Fibroblast of villous mesenchyme (primary cell): ENCODE measurements at regions not wholly inside any gene's neighbourhood (a gene's known extent, or its start where the extent isn't known, plus 50 kb on each side); places are given as distances from the start of the nearest gene placed in this dataset.
"Not testable (repeated sequence)": the region's sequence is repeated elsewhere in the genome, so short reads cannot be mapped to it uniquely, and the experiment has no call there.

Source experiments
- DNase-seq: peaks from one replicate; pipeline ENCODE4 v3.0.0-alpha.2; 2010; ENCODE audit warnings: low read depth
- H3K4me3 ChIP-seq: 2 replicates; pipeline ENCODE4 v1.5.1; 2011; ENCODE audit warnings: low read depth, mild to moderate bottlenecking, low read length
- TF ChIP-seq, protein P1 (sequence below): IDR thresholded peaks from 2 replicates; pipeline ENCODE4 v1.5.1; 2012; ENCODE audit warnings: low read depth, mild to moderate bottlenecking, low read length; ENCODE audit not compliant: insufficient read depth

DNA sequence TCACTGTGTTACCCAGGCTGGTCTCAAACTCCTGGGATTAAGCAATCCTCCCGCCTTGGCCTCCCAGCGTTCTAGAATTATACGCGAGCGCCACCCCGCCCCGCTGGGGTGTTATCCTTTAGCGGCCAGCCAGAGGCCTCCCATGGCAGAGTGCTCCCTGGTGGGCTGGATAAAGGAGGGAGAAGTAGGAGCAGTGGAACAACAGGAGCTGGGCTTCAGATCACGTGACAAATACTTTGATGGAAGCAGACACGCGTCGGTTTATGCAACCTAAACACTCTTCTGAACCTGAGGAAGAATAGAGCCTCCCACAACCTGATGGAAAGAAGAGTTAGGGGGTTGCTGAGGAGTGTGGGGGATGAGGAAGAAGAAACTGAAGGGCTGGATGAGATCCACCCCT is 2114.0 kb downstream of the TP53TG3F start:
- TF ChIP-seq, protein P1, sequence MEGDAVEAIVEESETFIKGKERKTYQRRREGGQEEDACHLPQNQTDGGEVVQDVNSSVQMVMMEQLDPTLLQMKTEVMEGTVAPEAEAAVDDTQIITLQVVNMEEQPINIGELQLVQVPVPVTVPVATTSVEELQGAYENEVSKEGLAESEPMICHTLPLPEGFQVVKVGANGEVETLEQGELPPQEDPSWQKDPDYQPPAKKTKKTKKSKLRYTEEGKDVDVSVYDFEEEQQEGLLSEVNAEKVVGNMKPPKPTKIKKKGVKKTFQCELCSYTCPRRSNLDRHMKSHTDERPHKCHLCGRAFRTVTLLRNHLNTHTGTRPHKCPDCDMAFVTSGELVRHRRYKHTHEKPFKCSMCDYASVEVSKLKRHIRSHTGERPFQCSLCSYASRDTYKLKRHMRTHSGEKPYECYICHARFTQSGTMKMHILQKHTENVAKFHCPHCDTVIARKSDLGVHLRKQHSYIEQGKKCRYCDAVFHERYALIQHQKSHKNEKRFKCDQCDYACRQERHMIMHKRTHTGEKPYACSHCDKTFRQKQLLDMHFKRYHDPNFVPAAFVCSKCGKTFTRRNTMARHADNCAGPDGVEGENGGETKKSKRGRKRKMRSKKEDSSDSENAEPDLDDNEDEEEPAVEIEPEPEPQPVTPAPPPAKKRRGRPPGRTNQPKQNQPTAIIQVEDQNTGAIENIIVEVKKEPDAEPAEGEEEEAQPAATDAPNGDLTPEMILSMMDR = no peak
- DNase-seq = no peak
- H3K4me3 ChIP-seq = no peak overlapping the region

DNA sequence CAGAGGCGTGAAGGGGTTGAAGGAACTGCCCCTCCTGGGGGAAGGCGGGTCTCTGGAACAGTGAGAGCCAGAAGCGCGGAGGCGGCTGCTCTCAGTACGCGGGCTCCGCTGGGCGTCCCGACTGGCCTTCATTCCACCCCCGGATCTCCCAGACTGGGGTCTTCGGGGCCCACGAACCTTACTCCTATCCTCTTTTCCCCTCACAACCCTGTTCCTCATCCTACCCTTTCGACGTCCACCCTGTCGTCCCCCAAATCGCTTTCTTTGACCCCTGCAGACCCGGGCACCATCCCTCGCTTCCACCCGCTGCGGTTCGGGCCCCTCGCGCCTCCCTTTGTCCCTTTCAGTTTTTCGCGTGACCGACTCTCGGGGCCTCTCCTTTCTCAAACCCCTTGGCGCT is 2114.6 kb downstream of the TP53TG3F start:
- TF ChIP-seq, protein P1 = no peak
- no peak overlapping the region for H3K4me3 ChIP-seq
- DNase-seq = no peak

DNA sequence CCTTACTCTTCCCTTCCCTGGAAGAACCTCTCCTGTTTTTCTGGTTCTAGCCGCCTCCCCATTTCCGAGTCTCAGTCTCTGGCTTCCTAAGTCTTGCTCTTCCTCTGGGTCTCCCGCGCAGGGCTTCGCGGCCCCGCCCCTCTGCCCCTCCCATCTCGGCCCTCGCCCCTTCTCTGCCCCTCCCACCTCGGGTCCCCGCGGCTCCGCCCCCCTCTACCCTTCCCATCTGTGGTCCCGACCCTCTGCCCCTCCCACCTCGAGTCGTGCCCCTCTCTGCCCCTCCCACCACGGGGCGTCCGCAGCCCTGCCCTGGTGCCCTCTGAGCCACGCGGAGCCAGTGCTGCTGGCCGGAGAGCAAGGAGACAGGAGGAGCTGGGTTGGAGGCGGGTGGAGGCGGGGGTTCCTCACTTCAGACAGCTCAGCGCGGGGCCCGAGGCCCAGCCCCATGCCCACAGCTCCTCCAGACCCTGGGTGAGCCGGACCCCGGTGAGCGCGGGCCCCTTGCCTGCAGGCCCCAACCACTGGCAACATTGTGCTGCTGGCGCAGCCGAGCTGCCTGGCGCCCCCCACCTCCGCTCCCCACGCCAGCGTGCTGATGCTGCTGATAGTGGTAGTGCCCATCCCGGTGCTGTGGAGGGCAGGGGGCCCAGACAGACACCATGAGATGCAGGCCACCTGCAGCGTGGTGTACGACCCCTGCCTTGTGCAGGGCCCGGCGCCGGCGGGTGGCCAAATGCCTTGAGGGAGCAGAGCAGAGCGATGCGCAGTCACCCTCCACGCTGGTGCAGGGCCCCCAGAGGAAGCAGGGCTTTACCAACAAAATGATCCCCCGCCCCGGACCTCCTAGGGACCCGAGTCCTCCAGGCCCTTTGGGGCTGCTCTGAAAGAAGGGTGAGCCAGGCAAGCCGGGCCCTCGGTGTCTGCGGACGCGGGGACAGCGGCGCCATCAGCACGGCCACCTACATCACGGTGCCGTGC is 2115.3 kb downstream of the TP53TG3F start:
- H3K4me3 ChIP-seq = no peak overlapping the region
- DNase-seq = no peak
- TF ChIP-seq, protein P1 = no peak

DNA sequence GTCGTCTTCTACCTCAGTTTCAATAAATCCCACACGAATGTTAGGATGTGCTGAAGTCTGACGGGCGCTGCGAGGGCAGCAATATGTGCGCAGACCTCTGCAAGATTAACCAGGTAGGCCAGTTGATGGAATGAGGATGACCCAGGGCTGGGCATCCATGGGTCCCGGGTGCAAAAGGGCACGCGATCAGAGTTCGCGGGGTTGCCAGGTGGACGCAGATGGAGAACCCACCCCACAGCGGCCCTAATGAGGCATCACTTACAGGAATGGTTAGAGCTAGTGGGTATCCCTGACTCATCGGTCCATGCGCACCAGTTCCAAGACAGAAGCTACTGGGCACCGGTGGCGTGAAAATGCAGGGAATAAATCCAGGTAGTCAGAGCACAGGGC is 2116.0 kb downstream of the TP53TG3F start:
- no peak overlapping the region for H3K4me3 ChIP-seq
- TF ChIP-seq, protein P1 = no peak
- no peak for DNase-seq

DNA sequence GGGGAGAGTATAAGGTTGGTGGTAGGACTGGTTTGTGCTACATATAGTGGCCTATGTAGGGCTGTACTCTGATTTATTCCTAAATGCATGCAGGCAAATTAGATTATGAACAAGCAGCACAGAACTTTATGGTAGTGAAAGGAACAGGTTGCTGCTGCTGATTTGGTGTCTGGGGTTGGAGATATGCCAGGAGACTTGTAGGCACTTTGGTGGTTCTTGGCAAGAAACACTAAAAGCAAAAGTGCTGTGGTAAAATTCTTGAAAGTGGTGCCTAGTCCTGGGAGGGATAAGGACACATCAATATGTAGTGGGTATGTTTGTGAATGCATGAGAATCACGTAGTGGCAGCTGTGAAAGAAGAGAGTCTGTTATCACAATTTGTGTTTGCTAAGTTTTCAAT is 2126.0 kb downstream of the TP53TG3F start:
- TF ChIP-seq, protein P1 = no peak
- DNase-seq = no peak
- no peak overlapping the region for H3K4me3 ChIP-seq

DNA sequence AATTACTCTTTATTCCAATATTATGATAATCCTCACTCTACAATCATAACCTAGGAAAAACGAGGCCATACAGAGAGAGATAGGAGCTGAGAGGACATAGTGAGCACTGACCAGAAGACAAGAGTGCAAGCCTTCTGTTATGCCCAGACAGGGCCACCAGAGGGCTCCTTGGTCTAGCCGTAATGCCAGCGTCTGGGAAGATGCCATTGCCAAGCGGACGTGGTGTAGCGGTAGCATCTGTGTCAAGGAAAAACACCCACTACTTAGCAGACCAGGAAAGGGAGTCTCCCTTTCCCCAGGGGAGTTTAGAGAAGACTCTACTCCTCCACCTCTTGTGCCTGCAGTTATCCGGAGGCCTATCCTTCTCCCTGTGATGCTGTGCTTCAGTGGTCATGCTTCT is 2131.5 kb downstream of the TP53TG3F start:
- H3K4me3 ChIP-seq, DNase-seq: not testable (repeated sequence)

DNA sequence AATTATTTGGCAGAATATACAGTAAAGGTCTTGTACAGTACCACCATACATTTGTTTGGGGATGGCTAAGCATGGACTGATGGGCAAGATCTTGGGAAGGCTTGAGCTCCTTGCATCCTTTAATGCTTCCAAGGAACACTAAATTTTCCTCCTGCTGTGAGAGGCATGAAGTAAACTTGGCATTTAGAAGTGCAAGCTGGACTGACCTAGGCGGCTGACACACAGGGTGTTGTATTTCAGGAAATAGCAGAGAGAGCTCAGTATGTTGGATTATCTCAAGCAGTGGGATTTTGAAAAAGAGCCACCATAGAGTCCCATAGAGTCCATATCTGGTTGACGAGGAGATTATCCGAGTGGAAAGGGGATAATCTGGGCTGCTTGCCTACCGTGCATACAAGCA is 2137.1 kb downstream of the TP53TG3F start:
- no peak overlapping the region for H3K4me3 ChIP-seq
- TF ChIP-seq, protein P1 = no peak
- DNase-seq = no peak
